UCSD-AML1 (cell line): ENCODE measurements at regions not wholly inside any gene's neighbourhood (a gene's known extent, or its start where the extent isn't known, plus 50 kb on each side); places are given as distances from the start of the nearest gene placed in this dataset.

Experiments
- DNase-seq: peaks from one replicate; lab custom pipeline; 2025; ENCODE audit not compliant: unreplicated experiment; lab: John Stamatoyannopoulos, UW

DNA sequence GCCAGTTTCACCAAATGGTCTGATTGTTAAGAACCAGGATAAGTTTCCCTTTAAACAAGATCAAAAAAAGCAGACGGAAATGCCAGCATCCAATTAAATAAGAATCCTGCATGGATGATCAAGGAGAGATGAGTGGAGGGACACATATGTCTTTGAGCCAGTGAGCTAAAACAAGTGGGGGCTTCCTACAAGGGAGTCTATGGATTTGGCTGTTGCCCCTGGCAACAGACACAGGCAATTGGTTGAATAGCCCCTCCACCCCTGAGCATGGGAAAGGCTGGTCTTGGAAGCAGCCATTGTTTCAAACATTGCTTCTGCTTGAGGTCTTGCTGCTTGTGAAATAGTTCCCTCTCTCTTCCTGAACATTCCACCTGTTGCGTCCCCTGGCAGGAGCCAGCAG lies 374.7 kb upstream of the ERCC4 start:
- DNase-seq: no peak

DNA sequence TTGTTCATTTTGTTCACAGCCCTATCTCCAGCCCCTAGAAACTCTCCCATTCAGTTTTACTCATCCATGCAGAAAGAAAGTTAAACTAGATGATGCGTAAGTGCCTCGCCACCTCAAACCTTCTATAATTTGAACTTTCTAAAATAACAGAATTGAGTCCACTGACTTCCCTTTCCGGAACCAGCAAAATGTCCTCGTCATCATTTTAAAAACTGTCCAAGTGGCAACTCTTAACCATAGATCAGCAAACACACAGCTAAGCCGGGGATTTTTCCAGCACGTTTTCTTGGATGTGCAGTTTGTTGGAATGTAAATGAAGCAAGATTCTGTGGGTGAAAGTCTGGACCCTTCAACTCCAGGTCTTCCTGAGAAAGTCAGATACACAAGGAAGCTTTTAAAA lies 369.7 kb upstream of the ERCC4 start:
- no peak for DNase-seq

GRCh38 chr16:13552062-13552959 lies 367.6 kb upstream of the ERCC4 start:
- no peak for DNase-seq

- DNase-seq: no peak
Observed at GRCh38 chr16:13552960-13553257, 367.0 kb upstream of the ERCC4 start.

DNA sequence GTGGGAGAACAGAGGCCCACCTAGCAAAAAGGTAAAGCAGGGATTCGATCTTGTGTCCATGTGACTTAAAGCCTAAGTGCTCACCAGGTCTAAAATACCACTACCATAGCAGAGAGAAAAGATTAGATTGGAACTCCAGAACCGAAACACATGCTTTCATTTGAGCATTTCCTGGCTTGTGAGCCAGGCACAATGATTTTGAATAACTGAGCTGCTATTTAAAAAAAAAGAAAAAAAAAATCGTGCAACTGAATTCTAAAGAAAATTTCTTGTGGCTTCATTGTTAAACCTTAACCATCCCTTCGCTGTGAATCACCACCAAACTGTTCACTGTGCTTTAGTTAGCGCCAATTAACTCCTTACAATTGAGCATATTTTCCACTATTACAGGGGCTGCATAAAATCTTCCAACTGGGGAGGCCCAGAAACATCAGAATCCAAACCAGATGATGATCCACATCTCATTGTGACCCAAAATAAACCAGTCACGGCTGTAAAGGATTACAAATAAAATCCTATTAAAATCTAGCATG lies 366.4 kb upstream of the ERCC4 start:
- no peak for DNase-seq

DNA sequence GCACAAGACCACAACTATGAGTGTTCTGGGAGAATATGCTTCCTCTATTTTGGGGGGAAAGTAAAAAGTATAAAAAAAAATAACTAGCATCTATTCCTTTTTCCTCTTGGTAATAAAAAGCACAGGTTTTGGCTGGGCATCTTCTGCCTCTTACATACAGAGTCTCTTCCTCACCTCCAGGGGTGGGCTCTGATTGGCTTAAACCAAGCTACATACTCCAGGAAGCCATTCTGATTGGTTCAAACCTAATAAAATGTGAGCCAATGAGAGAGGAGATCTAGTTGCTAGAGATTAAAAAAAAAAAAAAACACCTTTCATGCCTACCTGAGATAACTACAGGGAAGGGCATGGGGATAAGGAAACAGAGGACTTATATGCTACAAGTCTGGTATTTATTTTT lies 365.9 kb upstream of the ERCC4 start:
- no peak for DNase-seq

DNA sequence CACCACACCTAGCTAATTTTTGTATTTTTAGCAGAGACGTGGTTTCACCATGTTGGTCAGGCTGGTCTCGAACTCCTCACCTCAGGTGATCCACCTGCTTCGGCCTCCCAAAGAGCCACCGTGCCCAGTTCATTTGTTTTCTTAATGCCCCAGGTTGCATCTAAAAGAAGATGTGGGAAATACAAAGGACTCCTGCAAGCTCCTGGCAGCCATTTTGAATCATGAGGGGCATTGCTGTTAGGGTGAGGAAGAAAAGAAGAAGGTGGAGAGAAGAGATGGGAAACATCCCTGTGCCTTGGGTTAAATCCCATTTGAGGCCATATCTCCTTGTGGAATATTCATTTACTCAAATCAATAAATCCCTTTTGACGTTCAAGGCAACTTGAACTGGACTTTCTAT lies 365.3 kb upstream of the ERCC4 start:
- DNase-seq: no peak

DNA sequence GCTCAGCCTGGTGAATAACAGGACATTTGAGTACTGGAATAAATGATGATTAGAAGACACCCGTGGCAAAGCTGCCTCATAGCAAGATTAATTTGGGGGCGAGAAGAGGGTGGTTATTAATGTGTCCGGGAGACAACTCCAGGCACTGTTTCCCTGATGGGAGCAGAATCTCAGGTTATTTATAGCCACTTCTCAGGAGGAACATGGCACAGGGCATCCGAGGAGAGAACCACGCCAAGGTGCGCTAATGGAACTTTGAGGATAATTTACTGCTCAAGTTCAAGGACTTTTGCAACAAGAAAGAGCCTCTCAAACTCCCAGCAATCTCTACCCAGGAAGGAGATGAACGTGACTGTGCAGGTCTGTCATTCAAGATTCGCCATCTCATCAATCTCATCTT lies 362.5 kb upstream of the ERCC4 start:
- DNase-seq: no peak

DNA sequence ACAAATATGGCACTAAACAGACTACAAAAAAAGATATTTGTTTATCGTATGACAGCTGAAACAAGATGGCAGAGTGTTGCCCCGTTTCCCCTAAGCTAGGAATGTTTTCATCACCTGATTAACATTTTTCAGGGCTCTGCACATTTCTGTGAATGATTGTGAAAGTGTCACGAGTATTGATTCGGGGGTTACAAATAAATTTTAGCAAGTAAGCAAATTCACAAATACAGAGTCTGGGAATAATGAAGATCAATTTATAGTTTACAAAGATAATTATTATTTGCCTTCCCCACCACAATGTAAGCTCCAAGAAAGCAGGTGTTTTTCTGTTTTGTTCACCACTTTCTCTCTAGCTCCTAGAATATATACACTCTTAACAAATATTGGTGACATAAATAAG lies 361.2 kb upstream of the ERCC4 start:
- no peak for DNase-seq

DNA sequence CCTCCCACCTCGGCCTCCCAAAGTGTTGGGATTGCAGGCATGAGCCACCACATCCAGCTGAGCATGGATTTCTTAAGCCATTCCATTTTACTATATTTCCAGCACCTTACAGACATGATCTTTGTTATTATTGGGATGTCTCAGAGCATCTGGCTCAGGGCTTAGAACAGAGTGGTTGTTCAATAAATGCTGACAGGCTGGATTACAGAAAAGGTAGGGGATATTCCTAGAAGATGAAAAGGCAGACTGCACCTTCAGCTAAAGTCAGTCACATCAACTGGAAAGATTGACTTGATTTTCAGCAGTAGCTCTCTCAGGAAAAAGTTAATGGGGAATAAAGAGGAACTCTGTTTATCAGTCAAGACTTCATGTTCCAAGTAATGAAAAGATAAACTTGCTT lies 360.3 kb upstream of the ERCC4 start:
- no peak for DNase-seq

DNA sequence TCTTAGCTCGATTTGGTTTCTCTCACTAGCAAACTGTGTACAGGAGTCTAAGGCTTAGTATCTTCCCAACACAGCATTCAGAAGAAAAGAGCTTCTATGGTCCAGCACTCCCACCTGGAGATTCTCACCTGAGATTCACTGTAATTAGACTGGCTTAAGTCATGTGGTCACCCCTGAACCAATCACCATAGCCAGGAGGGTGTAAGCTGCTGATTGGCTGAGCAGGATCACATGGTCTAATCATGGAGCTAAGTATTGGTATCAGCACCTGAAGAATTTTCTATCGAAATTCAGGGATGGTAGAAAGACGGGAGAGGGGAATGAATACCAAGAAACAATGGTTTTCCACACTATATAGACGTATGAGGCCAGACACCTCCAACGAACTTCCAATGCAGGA lies 359.8 kb upstream of the ERCC4 start:
- DNase-seq: no peak

- DNase-seq: no peak
Observed at GRCh38 chr16:13561291-13562070, 358.5 kb upstream of the ERCC4 start.

GRCh38 chr16:13568803-13569202 lies 351.2 kb upstream of the ERCC4 start:
- DNase-seq: no peak

- DNase-seq: no peak
Observed at GRCh38 chr16:13569986-13570385, 350.0 kb upstream of the ERCC4 start.

DNA sequence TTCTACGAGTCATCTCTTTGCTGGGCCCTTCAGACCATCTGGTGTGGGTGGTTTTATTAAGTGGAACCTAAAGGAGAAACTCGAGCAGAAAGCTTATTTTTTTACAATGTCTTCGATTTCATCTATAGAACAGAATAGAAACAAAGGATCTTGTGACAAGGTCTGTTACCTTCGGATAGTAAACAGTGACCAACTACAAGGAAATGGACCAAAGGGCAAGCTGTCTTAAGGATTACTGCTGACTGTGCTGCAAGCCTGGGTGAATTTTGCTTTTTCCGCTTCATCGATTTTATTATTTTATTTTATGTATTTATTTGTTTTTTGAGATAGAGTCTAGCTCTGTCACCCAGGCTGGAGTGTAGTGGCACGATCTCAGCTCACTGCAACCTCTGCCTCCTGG lies 348.9 kb upstream of the ERCC4 start:
- no peak for DNase-seq

- no peak for DNase-seq
Observed at GRCh38 chr16:13573903-13574302, 346.1 kb upstream of the ERCC4 start.

DNA sequence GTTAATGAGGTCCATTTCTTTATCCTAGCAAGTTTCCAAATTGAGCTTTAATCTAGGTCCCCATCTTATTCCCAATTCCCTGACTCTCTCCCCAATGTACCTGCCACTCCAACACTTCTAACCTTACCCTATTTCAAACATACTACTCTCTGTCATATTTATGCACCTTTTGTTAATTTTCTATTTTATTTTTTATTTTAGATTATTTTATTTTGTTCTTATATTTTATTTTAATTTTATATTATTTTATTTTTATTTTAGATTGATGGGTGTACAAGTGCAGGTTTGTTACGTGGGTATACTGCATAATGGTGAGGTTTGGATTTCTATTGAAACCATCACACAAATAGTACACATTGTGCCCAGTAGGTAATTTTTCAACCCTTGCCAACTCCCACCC lies 333.9 kb upstream of the ERCC4 start:
- no peak for DNase-seq

DNA sequence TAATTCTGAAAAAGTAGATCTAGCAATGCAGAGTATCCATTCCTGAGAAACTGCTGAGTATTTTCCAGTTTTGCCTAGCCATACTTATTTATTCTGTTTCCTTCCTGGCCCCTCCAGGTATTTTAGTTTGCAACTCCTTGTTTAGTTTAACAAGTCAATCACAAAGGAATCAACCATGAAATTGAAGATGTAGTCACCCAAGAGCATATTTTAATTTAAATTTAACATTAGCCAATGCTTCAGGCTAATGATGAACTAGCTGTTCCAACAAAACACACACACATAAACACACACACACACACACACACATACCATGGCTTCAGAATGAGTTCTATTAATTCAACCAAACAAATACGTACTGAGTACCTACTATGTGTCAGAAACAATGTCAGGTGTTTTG lies 332.8 kb upstream of the ERCC4 start:
- DNase-seq: no peak

GRCh38 chr16:13594823-13595222 lies 325.1 kb upstream of the ERCC4 start:
- no peak for DNase-seq

DNA sequence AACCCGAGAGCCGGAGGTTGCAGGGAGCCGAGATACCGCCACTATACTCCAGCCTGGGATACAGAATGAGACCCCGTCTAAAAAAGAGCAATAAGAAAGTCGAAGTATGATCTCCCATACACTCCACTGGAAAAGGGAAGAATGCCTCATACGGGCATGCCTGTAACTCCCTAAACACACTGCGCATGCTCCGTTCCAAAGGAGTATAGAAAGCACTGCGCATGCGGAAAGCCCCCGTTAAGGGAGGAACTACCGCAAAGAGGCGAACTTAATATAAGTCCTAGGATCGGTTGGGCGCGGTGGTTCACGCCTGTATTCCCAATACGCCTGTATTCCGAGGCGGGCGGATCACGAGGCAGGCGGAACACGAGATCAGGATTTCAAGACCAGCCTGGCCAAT lies 313.1 kb upstream of the ERCC4 start:
- DNase-seq: no peak

DNA sequence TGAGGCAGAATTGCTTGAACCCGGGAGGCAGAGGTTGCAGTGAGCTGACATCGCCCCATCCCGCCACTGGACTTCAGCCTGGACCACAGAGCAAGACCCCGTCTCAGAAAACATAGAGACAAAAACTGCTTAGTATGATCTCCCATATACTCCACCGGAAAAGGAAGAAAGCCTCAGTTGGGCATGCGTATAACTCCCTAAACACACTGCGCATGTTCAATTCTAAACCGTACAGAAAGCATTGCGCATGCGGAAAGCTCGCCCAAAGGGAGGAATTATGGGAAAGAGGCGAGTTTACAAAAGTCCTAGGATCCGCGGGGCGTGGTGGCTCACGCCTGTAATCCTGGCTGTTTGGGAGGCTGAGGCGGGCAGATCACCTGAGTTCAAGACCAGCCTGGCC lies 312.7 kb upstream of the ERCC4 start:
- DNase-seq: no peak

GRCh38 chr16:13611596-13611995 lies 308.4 kb upstream of the ERCC4 start:
- no peak for DNase-seq
